ENCODE measurements at regions not wholly inside any gene's neighbourhood (a gene's known extent, or its start where the extent isn't known, plus 50 kb on each side); places are given as distances from the start of the nearest gene placed in this dataset.

DNA sequence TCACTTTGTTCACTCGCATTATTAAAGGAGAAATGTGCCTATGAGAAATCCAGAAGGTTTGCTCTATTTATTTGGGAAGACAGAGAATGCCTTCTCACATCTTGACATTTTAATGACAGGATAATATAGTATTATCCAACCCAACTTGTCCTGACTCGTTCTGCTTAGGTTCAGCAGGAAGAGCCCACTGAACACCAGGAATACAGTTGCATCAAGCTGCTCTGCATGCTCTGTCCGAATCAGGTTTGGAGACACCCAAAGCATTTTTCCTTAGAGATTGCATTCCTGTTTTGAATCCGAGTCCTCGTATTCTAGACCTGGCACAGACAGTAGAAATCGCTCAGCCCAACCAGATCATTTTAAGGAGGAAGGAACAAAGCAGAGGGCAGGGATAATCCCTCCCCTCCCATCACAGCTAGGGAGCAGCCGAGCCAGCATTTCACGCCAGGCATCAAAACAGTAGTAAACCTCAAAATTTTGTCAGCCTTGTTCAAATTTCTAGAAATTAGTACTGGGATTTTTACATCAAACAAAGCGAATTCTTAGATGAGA, 837.4 kb upstream of the ID2 start:
- Histone ChIP-seq H3K36me3 (no peaks in the 10 kb centered on the region), H3K9me3 (no peaks in the 10 kb centered on the region), H3K4me3 (no peak overlapping the region), H3K27ac (peak overlapping the region in 3 of 4 donors; percentile 16 to 64 (median 40)), H3K27me3 (no peaks in the 10 kb centered on the region), H3K4me1 (peaks cover 0 to 38% (median 33%) of the 10 kb centered on the region in 4 donors)
- intact Hi-C loops (cut with DNase I), result loop anchor here (10.0 kb wide), 1 partner anchor 420 kb away; no protein-coding TSS in a partner anchor
- WGBS, 2 donors, result 81 to 82% methylated on average over 9 of the region's 9 CpGs
- DNase-seq, result no peak
- TF ChIP-seq POLR2AphosphoS5 (IDR thresholded peaks at IDR 0.05), result no peak
- no peak for TF ChIP-seq POLR2A (IDR thresholded peaks at IDR 0.05)
- no peak for TF ChIP-seq EP300 (IDR thresholded peaks at IDR 0.05)
- TF ChIP-seq, protein P1, sequence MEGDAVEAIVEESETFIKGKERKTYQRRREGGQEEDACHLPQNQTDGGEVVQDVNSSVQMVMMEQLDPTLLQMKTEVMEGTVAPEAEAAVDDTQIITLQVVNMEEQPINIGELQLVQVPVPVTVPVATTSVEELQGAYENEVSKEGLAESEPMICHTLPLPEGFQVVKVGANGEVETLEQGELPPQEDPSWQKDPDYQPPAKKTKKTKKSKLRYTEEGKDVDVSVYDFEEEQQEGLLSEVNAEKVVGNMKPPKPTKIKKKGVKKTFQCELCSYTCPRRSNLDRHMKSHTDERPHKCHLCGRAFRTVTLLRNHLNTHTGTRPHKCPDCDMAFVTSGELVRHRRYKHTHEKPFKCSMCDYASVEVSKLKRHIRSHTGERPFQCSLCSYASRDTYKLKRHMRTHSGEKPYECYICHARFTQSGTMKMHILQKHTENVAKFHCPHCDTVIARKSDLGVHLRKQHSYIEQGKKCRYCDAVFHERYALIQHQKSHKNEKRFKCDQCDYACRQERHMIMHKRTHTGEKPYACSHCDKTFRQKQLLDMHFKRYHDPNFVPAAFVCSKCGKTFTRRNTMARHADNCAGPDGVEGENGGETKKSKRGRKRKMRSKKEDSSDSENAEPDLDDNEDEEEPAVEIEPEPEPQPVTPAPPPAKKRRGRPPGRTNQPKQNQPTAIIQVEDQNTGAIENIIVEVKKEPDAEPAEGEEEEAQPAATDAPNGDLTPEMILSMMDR (IDR thresholded peaks at IDR 0.05), result no peak

DNA sequence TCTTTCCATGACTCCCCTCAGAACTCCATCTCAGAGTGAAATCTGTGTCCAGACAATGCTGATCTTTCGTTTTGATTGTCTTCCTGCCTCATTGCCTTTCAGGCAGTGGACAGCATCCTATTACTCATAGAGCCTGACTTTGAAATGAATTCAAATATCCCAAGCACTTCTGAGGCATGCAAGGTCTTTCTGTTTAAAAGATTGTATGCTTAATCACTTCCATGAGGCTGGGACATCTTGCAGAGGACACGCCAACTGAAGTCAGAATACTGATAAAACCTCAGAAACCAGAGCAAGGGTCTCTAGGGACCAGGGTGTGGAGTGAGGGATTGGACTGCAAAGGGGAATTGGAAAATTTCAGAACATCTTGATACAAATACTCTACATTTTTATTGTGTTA, 836.5 kb upstream of the ID2 start:
- H3K36me3 ChIP-seq, result no peaks in the 10 kb centered on the region
- peak overlapping the region in 2 of 4 donors; percentile 40 to 64 for H3K27ac ChIP-seq
- TF ChIP-seq, protein P1 (IDR thresholded peaks at IDR 0.05), result no peak
- TF ChIP-seq EP300 (IDR thresholded peaks at IDR 0.05) (no peak), POLR2AphosphoS5 (IDR thresholded peaks at IDR 0.05) (no peak), POLR2A (IDR thresholded peaks at IDR 0.05) (no peak)
- WGBS, 2 donors, result 71 to 76% methylated on average over 2 of the region's 2 CpGs
- no peak overlapping the region for H3K4me3 ChIP-seq
- intact Hi-C loops (cut with DNase I), result loop anchor here (10.0 kb wide), 1 partner anchor 421 kb away; no protein-coding TSS in a partner anchor
- H3K27me3 ChIP-seq, result no peaks in the 10 kb centered on the region
- H3K9me3 ChIP-seq, result no peaks in the 10 kb centered on the region
- peaks cover 0 to 38% (median 33%) of the 10 kb centered on the region in 4 donors for H3K4me1 ChIP-seq
- no peak for DNase-seq

GRCh38 chr2:7846607-7847006, 835.2 kb upstream of the ID2 start:
- Histone ChIP-seq H3K36me3 (no peaks in the 10 kb centered on the region), H3K27me3 (no peaks in the 10 kb centered on the region), H3K9me3 (no peaks in the 10 kb centered on the region), H3K4me3 (no peak overlapping the region), H3K4me1 (peaks cover 0 to 38% (median 33%) of the 10 kb centered on the region in 4 donors), H3K27ac (peak overlapping the region in 2 of 4 donors; percentile 34 to 65)
- WGBS, 2 donors, result 81 to 88% methylated on average over 5 of the region's 5 CpGs
- TF ChIP-seq POLR2A (IDR thresholded peaks at IDR 0.05) (no peak), POLR2AphosphoS5 (IDR thresholded peaks at IDR 0.05) (no peak), EP300 (IDR thresholded peaks at IDR 0.05) (no peak)
- TF ChIP-seq, protein P1 (IDR thresholded peaks at IDR 0.05), result no peak
- intact Hi-C loops (cut with DNase I), result loop anchor here (10.0 kb wide), 1 partner anchor 422 kb away; no protein-coding TSS in a partner anchor
- DNase-seq, result no peak

DNA sequence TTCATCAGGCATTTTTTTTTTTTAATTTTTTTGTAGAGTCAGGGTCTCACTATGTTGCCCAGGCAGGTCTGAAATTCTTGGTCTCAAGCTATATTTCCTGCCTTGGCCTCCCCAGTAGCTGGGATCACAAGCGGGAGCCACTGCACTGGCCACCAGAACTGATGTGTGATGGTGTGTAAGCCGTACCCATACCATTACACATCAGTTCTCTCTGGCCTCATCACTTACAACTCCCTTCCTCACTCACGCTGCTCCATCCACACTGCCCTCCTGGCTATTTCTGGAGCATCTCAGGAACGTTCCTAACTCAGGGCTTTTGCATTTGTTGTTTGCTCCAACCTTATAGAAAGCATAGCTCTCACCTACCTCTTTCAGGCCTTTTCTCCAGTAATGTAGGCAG, 834.5 kb upstream of the ID2 start:
- H3K4me3 ChIP-seq, result no peak overlapping the region
- TF ChIP-seq POLR2AphosphoS5 (IDR thresholded peaks at IDR 0.05) (no peak), EP300 (IDR thresholded peaks at IDR 0.05) (no peak), POLR2A (IDR thresholded peaks at IDR 0.05) (no peak)
- TF ChIP-seq, protein P1 (IDR thresholded peaks at IDR 0.05), result no peak
- no peaks in the 10 kb centered on the region for H3K36me3 ChIP-seq
- peak overlapping the region in 3 of 4 donors; percentile 34 to 65 (median 52) for H3K27ac ChIP-seq
- H3K4me1 ChIP-seq, result peaks cover 0 to 38% (median 33%) of the 10 kb centered on the region in 4 donors
- no peaks in the 10 kb centered on the region for H3K9me3 ChIP-seq
- WGBS, 2 donors, result 86 to 88% methylated on average over 4 of the region's 4 CpGs
- no peak for DNase-seq
- no peaks in the 10 kb centered on the region for H3K27me3 ChIP-seq
- intact Hi-C loops (cut with DNase I), result loop anchor here (10.0 kb wide), 1 partner anchor 423 kb away; no protein-coding TSS in a partner anchor
